WTC11 (cell line): ENCODE measurements at regions not wholly inside any gene's neighbourhood (a gene's known extent, or its start where the extent isn't known, plus 50 kb on each side); places are given as distances from the start of the nearest gene placed in this dataset.

ENCODE experiments used
- ATAC-seq: fragments of 200-7000 bp; cut with Tn5 transposase; 2 replicates; pipeline ENCODE4 v1.10.0; 2021; ENCODE audit warnings: mild to moderate bottlenecking, moderate library complexity
- CTCF ChIA-PET: fragments of 300-600 bp; sonication (Branson Sonifier 250); formaldehyde crosslinking; loops from one replicate; lab custom pipeline; 2021; ENCODE audit warnings: antibody characterized with exemption; lab: Charles Lee
- POLR2A ChIA-PET: fragments of 350-600 bp; sonication (Branson Sonifier 250); formaldehyde crosslinking; loops from one replicate; lab custom pipeline; 2021; ENCODE audit warnings: antibody characterized with exemption; lab: Charles Lee
- DNase-seq: peaks from one replicate; pipeline ENCODE4 v3.0.0; 2021; ENCODE audit warnings: low spot score
- H3K27ac Mint-ChIP-seq: 2 replicates; pipeline ENCODE4 v1.8.0; 2021; ENCODE audit warnings: mixed read lengths
- H3K27me3 Mint-ChIP-seq: 2 replicates; pipeline ENCODE4 v1.8.0; 2021; ENCODE audit warnings: low read depth, mild to moderate bottlenecking, moderate library complexity, mixed read lengths
- H3K36me3 Mint-ChIP-seq: 2 replicates; pipeline ENCODE4 v1.8.0; 2021; ENCODE audit warnings: mixed read lengths
- H3K4me1 Mint-ChIP-seq: 2 replicates; pipeline ENCODE4 v1.8.0; 2022; ENCODE audit warnings: mixed read lengths
- H3K4me3 Mint-ChIP-seq: 2 replicates; pipeline ENCODE4 v1.8.0; 2021; ENCODE audit warnings: mild to moderate bottlenecking, moderate library complexity, mixed read lengths
- H3K9me3 Mint-ChIP-seq: 2 replicates; pipeline ENCODE4 v1.8.0; 2021; ENCODE audit warnings: mixed read lengths
- E2F5 ChIP-seq: sonication (generic); formaldehyde crosslinking; IDR thresholded peaks from 2 replicates; pipeline ENCODE4 v1.8.1; 2022; ENCODE audit warnings: mild to moderate bottlenecking, moderate library complexity, missing genetic modification reagents
- EMX1 ChIP-seq: fragments of 250-450 bp; sonication (Bioruptor Pico); IDR thresholded peaks from 2 replicates; pipeline ENCODE4 v1.8.0; 2021; ENCODE audit warnings: mild to moderate bottlenecking
- FOXP1 ChIP-seq: sonication (generic); formaldehyde crosslinking; IDR thresholded peaks from 2 replicates; pipeline ENCODE4 v1.8.0; 2022; ENCODE audit warnings: missing genetic modification reagents, mild to moderate bottlenecking, moderate library complexity, borderline replicate concordance
- FOXP4 ChIP-seq: sonication (generic); formaldehyde crosslinking; IDR thresholded peaks from 2 replicates; pipeline ENCODE4 v1.8.0; 2022; ENCODE audit warnings: mild to moderate bottlenecking, missing genetic modification reagents
- GTF2I ChIP-seq: fragments of 250-450 bp; sonication (Bioruptor Pico); conservative IDR thresholded peaks from 2 replicates; pipeline ENCODE4 v1.4.0; 2021; ENCODE audit warnings: mild to moderate bottlenecking
- HMGXB4 ChIP-seq: sonication (generic); formaldehyde crosslinking; IDR thresholded peaks from 2 replicates; pipeline ENCODE4 v1.8.1; 2023; ENCODE audit warnings: mild to moderate bottlenecking, moderate library complexity, missing genetic modification reagents
- JAZF1 ChIP-seq: fragments of 250-450 bp; sonication (Bioruptor Pico); IDR thresholded peaks from 2 replicates; pipeline ENCODE4 v1.9.0; 2021; ENCODE audit warnings: moderate library complexity, mild to moderate bottlenecking, inconsistent platforms
- MAX ChIP-seq: sonication (generic); formaldehyde crosslinking; IDR thresholded peaks from 2 replicates; pipeline ENCODE4 v1.8.0; 2022; ENCODE audit warnings: mild to moderate bottlenecking, missing genetic modification reagents
- MYBL2 ChIP-seq: sonication (generic); formaldehyde crosslinking; IDR thresholded peaks from 2 replicates; pipeline ENCODE4 v1.8.1; 2023; ENCODE audit warnings: mild to moderate bottlenecking, moderate library complexity, missing genetic modification reagents
- NFATC4 ChIP-seq: fragments of 250-450 bp; sonication (Bioruptor Pico); IDR thresholded peaks from 2 replicates; pipeline ENCODE4 v1.9.0; 2021; ENCODE audit warnings: mild to moderate bottlenecking
- RORB ChIP-seq: fragments of 250-450 bp; sonication (Bioruptor Pico); IDR thresholded peaks from 2 replicates; pipeline ENCODE4 v1.9.0; 2021; ENCODE audit warnings: mild to moderate bottlenecking
- SMAD4 ChIP-seq: sonication (generic); formaldehyde crosslinking; IDR thresholded peaks from 2 replicates; pipeline ENCODE4 v1.8.0; 2022; ENCODE audit warnings: mild to moderate bottlenecking, missing genetic modification reagents
- SP1 ChIP-seq: sonication (generic); formaldehyde crosslinking; conservative IDR thresholded peaks from 2 replicates; pipeline ENCODE4 v1.8.1; 2022; ENCODE audit warnings: missing genetic modification reagents
- TCF7 ChIP-seq: sonication (generic); formaldehyde crosslinking; IDR thresholded peaks from 2 replicates; pipeline ENCODE4 v1.8.0; 2022; ENCODE audit warnings: mild to moderate bottlenecking, low read depth, missing genetic modification reagents, moderate library complexity
- ZMAT4 ChIP-seq: fragments of 250-450 bp; sonication (Bioruptor Pico); IDR thresholded peaks from 2 replicates; pipeline ENCODE4 v1.9.0; 2021; ENCODE audit warnings: mild to moderate bottlenecking
- ZNF423 ChIP-seq: fragments of 250-450 bp; sonication (Bioruptor Pico); IDR thresholded peaks from 2 replicates; pipeline ENCODE4 v2.1.2; 2022; ENCODE audit warnings: mild to moderate bottlenecking, moderate library complexity
- ZNF532 ChIP-seq: fragments of 250-450 bp; sonication (Bioruptor Pico); IDR thresholded peaks from 2 replicates; pipeline ENCODE4 v1.9.0; 2021; ENCODE audit warnings: mild to moderate bottlenecking, borderline replicate concordance

- TF ChIP-seq ZNF532 (CRISPR knock-in tag): no peak
- TF ChIP-seq MAX (CRISPR knock-in tag): no peak
- no peak for TF ChIP-seq ZNF423 (CRISPR knock-in tag)
- TF ChIP-seq SP1 (CRISPR knock-in tag): no peak
- no peak for TF ChIP-seq MYBL2 (CRISPR knock-in tag)
- TF ChIP-seq NFATC4 (CRISPR knock-in tag): no peak
- TF ChIP-seq SMAD4 (CRISPR knock-in tag): no peak
- TF ChIP-seq GTF2I: no peak
- no peak for TF ChIP-seq FOXP1 (CRISPR knock-in tag)
- TF ChIP-seq, all 79 proteins: peak for 0
Measured at GRCh38 chr2:144208924-144209323, 311.0 kb downstream of the ZEB2 start (continued).

GRCh38 chr2:144206019-144206418, 313.9 kb downstream of the ZEB2 start:
- Mint-ChIP-seq H3K27me3 (no peaks in the 10 kb centered on the region), H3K9me3 (no peaks in the 10 kb centered on the region), H3K4me3 (no peak overlapping the region)
- no peak for TF ChIP-seq TCF7 (CRISPR knock-in tag)
- TF ChIP-seq FOXP4: no peak
- TF ChIP-seq JAZF1 (CRISPR knock-in tag): no peak
- no peak for TF ChIP-seq E2F5 (CRISPR knock-in tag)
- no peak for TF ChIP-seq HMGXB4 (CRISPR knock-in tag)
- no peak for TF ChIP-seq ZMAT4 (CRISPR knock-in tag)
- no peak for TF ChIP-seq RORB
- no peak for TF ChIP-seq EMX1 (CRISPR knock-in tag)
- no peak for TF ChIP-seq SP1 (CRISPR knock-in tag)
- TF ChIP-seq, all 79 proteins: peak for 0
- ChIA-PET CTCF (no interaction called here), POLR2A (interaction anchor here (0.6 kb wide), 1 partner anchor 46 kb away, joined by 3 read pairs; no protein-coding TSS in a partner anchor)
- no peak for DNase-seq
- H3K27ac Mint-ChIP-seq: no peak overlapping the region
- ATAC-seq: no peak
- peaks cover 5% of the 10 kb centered on the region; the same call in 1 of the 2 replicates for H3K36me3 Mint-ChIP-seq
- peaks cover 4% of the 10 kb centered on the region; the same call in 1 of the 2 replicates for H3K4me1 Mint-ChIP-seq
